HG02678 (cell line): ENCODE measurements at regions not wholly inside any gene's neighbourhood (a gene's known extent, or its start where the extent isn't known, plus 50 kb on each side); places are given as distances from the start of the nearest gene placed in this dataset.
"Not testable (repeated sequence)": the region's sequence is repeated elsewhere in the genome, so short reads cannot be mapped to it uniquely, and the experiment has no call there.

ENCODE experiments used
- ATAC-seq: cut with Tn5 transposase; IDR thresholded peaks from one replicate; pipeline ENCODE4 v1.9.1; 2021; ENCODE audit warnings: mild to moderate bottlenecking, moderate library complexity; ENCODE audit not compliant: unreplicated experiment

DNA sequence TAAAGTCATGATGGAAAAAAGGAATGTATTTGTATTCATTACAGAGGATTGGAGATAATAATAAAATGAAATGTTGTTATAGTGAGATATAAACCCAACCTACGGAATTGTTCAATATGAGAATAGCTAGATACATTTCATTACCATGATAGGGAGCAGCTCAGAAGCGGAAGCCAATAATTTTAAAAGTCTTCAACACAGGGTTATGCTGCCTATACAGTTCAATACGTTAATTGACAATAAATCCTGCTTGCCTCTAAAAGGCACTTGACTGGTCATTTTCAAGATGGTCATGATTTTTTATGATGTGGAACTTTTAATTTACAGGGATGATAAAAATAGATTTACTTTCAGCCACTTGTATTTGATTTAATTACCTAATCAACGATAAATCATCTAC, 506.8 kb downstream of the TMEM114 start:
- ATAC-seq = no peak

- no peak for ATAC-seq
Measured at GRCh38 chr16:8080817-8081216, 509.5 kb downstream of the TMEM114 start.

DNA sequence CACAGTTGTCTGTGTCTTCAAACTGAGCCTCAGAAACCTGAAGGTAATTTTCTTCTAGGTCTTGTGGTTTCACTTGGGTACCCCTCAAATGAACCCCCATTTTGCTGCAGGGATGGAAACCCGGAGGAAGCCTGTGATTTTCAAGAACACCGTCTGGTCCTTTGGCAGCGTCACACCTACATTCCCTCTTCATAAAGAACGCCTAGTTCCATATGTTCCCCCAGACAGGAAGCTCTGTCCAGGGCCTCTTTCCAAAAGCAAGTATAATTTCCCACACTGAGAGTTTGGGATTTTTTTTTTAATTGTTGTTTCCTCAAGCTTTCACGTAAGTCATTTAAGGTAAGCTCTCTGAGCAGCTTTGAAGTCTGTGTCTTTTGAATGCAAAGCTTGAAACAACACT, 515.0 kb downstream of the TMEM114 start:
- ATAC-seq = no peak

- ATAC-seq = no peak
Measured at GRCh38 chr16:8070506-8070905, 519.8 kb downstream of the TMEM114 start.

DNA sequence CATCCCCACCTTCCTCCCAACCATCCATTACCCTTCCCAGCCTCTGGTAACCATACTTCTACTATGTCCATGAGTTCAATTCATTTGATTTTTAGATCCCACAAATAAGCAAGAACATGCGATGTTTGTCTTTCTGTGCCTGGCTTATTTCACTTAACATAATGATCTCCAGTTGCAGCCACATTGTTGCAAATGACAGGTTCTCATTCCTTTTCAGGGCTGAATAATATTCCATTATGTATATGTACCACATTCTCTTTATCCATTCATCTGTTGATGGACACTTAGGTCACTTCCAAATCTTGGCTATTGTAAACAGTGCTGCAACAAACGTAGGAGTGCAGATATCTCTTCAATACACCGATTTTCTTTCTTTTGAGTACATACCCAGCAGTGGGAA, 522.1 kb downstream of the TMEM114 start:
- not testable (repeated sequence) for ATAC-seq

- no peak for ATAC-seq
Measured at GRCh38 chr16:8063159-8063558, 527.2 kb downstream of the TMEM114 start.

- ATAC-seq = no peak
Measured at GRCh38 chr16:8062677-8063076, 527.6 kb downstream of the TMEM114 start.

DNA sequence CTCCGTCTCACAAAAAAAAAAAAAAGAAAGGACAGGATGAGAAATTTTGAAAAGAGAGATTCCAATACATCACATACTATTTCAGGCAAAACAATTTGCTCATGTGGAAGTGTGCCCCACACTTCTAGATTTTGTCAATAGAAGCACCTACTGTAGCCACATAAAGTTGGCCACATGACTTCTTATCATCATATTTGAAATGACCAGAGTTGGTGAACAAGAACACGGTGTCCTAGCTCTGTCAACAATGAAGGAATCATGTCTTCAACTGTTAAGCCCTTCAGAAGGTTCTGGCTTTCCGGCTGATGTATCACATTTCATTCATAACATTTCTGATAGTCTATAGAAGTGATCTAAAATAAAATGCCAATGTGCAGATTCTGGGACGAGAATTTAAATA, 534.5 kb downstream of the TMEM114 start:
- no peak for ATAC-seq

DNA sequence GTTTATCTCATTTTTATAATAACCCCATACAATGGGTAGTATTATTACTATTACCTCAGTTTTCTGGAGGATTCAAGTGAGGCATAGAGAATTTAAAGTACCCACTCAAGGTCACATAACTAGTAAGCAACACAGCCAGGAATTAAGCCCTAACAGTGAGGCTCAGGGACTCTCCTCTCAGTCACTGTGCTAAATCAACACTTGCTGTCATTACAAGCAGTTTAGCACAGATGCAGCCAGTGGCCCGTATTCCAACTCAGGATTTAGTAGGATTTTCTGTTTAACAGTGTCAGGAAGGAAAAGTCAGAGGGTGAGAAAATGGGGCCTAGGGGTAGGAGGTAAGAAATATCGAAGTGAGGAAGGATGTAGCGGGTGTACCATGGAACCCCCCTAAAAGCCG, 536.9 kb downstream of the TMEM114 start:
- ATAC-seq = no peak

DNA sequence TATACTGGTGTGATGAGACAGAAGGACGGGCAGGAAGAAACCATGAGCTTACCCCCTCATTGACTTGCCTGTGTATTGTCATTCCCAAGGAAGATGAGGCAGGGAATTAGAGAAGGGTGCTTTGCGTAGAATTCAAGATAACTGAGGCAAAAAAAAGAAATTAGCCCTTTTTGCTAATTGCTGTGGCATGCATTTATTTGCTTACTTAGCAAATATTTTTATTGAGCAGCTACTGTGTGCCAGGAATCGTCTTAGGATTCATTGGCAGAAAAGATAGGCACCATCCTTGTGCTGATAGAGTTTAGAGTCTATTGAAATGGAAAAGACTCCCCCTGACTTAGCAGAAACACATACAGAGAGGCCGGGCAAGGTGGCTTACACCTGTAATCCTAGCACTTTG, 541.9 kb downstream of the TMEM114 start:
- no peak for ATAC-seq

DNA sequence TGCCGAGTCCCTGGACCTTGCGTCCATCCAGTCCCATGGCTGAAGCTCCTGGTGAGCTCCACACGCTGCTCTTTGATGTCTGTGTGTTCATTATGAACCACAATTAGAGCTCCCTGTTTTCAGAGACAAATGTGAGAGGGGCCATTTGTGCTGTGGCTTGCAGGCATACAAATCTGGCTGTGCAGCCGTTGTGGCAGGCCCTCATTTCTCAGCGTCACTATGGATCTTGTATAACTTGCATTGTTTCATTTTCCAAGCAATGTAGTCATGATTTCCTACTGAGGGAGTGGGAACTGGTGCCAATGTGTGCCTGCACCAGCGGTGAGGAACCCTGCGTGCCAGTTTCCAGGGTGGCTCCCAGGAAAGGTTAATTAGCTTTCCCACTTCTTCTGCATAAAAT, 542.6 kb downstream of the TMEM114 start:
- ATAC-seq = no peak

- ATAC-seq = no peak
Measured at GRCh38 chr16:8044796-8045195, 545.5 kb downstream of the TMEM114 start.

- no peak for ATAC-seq
Measured at GRCh38 chr16:8032406-8032805, 557.9 kb downstream of the TMEM114 start.

- not testable (repeated sequence) for ATAC-seq
Measured at GRCh38 chr16:8030004-8030403, 560.3 kb downstream of the TMEM114 start.

- ATAC-seq = no peak
Measured at GRCh38 chr16:8026450-8026849, 563.9 kb downstream of the TMEM114 start.

GRCh38 chr16:8023326-8023725, 567.0 kb downstream of the TMEM114 start:
- ATAC-seq = no peak

DNA sequence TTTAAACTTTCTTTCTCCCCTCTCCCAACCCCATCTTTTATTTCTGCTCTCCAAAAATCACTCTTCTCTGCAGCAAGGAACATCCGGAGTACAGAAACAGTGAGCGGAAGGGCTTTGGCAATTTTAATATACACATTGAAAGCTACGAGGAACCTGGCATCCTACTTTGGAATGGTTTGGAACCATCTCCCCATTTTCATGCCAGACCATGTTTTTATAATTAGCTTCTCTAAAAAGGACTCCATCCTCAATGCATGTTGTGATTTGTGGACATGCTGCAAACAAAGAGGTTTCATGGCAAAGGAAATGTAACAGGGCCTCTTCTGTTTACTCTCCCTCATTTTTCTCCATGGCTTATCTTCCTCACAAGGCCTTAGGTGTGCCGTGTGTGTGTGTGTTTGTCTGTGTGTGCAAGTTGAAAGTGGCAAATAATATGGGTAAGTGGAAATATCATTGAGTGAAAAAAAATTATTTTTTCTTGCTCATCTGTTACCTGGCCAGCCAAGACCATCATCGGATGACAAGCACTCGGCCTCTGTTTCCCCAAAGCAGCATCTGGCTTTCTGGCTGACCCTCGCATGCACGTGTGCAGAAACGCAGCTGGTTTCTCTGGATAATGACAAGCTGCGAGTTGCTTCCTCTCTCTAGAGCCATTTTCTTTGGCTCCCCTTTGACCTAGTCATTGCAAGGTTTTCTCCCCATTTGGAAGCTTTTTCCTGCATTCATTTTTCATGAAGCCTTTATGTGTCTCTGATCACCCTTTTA, 585.0 kb downstream of the TMEM114 start:
- no peak for ATAC-seq

DNA sequence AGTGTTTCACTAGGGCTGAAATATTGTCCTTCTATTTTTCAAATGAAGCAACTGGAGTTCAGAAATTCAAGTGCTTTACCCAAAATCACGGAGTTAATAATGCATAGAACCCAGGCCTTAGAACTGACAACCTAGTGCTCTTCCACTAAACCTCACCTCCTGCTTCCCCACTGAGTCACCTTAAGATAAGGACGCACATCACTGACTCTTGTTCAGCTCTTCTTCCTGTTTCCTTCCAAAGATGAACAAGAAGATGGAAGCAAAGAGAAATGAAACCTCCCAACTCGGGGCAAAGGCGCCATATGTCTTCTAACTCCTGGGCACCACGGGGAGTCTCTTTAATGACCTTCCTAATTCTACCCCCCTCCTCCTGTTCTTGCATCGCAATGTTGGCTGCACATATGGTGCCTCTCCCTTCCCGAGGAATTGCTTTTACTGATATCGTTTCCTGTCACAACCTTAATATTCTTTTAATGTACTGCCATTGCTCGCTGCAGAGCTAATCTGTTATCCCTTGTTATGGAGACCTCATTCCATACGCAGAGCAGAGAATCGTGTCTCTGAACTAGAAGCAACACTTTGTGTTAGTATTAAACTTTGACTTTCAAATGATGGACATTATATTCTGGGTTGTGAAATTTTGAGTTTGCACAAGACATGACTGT, 591.4 kb downstream of the TMEM114 start:
- no peak for ATAC-seq

DNA sequence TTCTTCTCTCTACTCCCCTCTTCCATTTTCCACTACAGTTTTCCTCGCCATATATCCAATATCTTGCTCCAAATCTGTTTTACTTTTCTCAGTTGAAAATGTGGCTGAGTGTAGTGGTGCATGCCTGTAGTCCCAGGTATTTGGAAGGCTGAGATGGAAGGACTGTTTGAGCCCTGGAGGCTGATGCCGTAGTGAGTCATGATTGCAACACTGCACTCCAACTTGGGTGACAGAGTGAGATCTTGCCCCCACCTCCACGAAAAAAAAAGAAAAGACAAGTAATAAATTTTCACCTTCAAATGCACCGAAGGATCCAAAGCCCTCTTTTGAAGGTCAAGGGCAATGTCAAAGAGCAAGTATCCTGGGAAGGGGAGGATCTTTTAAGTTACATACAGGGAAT, 592.3 kb downstream of the TMEM114 start:
- ATAC-seq = no peak

DNA sequence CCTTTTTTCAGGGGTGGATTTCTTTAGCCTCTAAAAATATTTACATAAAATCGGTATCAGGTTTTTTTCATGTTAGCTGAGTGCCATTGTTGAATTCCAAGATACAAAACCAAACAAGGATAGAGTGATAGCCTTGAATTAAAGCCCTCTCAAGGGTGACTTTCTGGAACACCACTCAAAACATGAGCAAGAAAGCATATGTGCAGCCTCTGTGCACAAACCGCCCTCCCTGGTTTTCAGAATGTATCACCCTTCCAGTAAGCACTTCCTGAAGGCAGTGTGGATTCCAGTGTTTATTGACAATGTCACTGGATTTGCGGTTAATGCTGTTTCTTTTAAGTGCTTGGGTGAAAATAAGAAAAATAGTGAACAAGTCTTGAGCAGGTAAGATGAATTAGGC, 597.7 kb downstream of the TMEM114 start:
- ATAC-seq = no peak

- no peak for ATAC-seq
Measured at GRCh38 chr16:7990626-7991260, 599.6 kb downstream of the TMEM114 start.

GRCh38 chr16:7983676-7984075, 606.6 kb downstream of the TMEM114 start:
- ATAC-seq = no peak
